ENCODE measurements at regions not wholly inside any gene's neighbourhood (a gene's known extent, or its start where the extent isn't known, plus 50 kb on each side); places are given as distances from the start of the nearest gene placed in this dataset.

- H3K36me3 ChIP-seq (ENCODE audit: control insufficient read depth, insufficient read depth, low read length) = no peaks in the 10 kb centered on the region
- H3K79me2 ChIP-seq (ENCODE audit: control insufficient read depth, insufficient read depth, low read length) = no peaks in the 10 kb centered on the region
- H3K9me3 ChIP-seq (ENCODE audit: control insufficient read depth, insufficient read depth, low read depth, low read length) = no peaks in the 10 kb centered on the region
- DNase-seq (ENCODE audit: low read depth in 2 of 2) = no peak
- TF ChIP-seq CTCF (conservative IDR thresholded peaks at IDR 0.05 in 1 of 2, IDR thresholded peaks at IDR 0.05 in 1 of 2; ENCODE audit: low read depth in 1 of 2, low read length in 2 of 2) (no peak), EZH2 (IDR thresholded peaks at IDR 0.05; ENCODE audit: low read length, missing control alignments) (no peak)
- no peaks in the 10 kb centered on the region for H4K20me1 ChIP-seq (ENCODE audit: control insufficient read depth, extremely low read depth, insufficient read depth, low read length)
- H3K4me1 ChIP-seq (ENCODE audit: control insufficient read depth, extremely low read depth, insufficient read depth, low read length) = no peaks in the 10 kb centered on the region
- H3K9ac ChIP-seq (ENCODE audit: insufficient read depth, low read length) = no peak overlapping the region
- no peak overlapping the region for H3K27ac ChIP-seq (ENCODE audit: insufficient read depth, low read length)
- no peak overlapping the region for H3K4me3 ChIP-seq (replicated peaks in 1 of 4; ENCODE audit: control extremely low read depth in 1 of 4, insufficient read depth in 1 of 4, low read depth in 3 of 4, low read length in 4 of 4)
- no peaks in the 10 kb centered on the region for H3K27me3 ChIP-seq (ENCODE audit: control insufficient read depth, insufficient read depth, low read length)
- no peak overlapping the region for H2AFZ ChIP-seq (ENCODE audit: low read length)
- H3K4me2 ChIP-seq (ENCODE audit: extremely low read depth, insufficient read depth, low read length) = no peak overlapping the region
Measured at GRCh38 chr5:17794201-17794600, 159.9 kb downstream of the TAF11L14 start.

GRCh38 chr5:17794815-17795214 is 160.6 kb downstream of the TAF11L14 start:
- Histone ChIP-seq H4K20me1 (ENCODE audit: control insufficient read depth, extremely low read depth, insufficient read depth, low read length) (no peaks in the 10 kb centered on the region), H3K4me3 (replicated peaks in 1 of 4; ENCODE audit: control extremely low read depth in 1 of 4, insufficient read depth in 1 of 4, low read depth in 3 of 4, low read length in 4 of 4) (no peak overlapping the region), H3K9me3 (ENCODE audit: control insufficient read depth, insufficient read depth, low read depth, low read length) (no peaks in the 10 kb centered on the region), H3K27me3 (ENCODE audit: control insufficient read depth, insufficient read depth, low read length) (no peaks in the 10 kb centered on the region), H3K27ac (ENCODE audit: insufficient read depth, low read length) (no peak overlapping the region), H3K4me1 (ENCODE audit: control insufficient read depth, extremely low read depth, insufficient read depth, low read length) (no peaks in the 10 kb centered on the region), H2AFZ (ENCODE audit: low read length) (no peak overlapping the region), H3K9ac (ENCODE audit: insufficient read depth, low read length) (no peak overlapping the region), H3K36me3 (ENCODE audit: control insufficient read depth, insufficient read depth, low read length) (no peaks in the 10 kb centered on the region), H3K79me2 (ENCODE audit: control insufficient read depth, insufficient read depth, low read length) (no peaks in the 10 kb centered on the region), H3K4me2 (ENCODE audit: extremely low read depth, insufficient read depth, low read length) (no peak overlapping the region)
- TF ChIP-seq CTCF (conservative IDR thresholded peaks at IDR 0.05 in 1 of 2, IDR thresholded peaks at IDR 0.05 in 1 of 2; ENCODE audit: low read depth in 1 of 2, low read length in 2 of 2) (no peak), EZH2 (IDR thresholded peaks at IDR 0.05; ENCODE audit: low read length, missing control alignments) (no peak)
- no peak for DNase-seq (ENCODE audit: low read depth in 2 of 2)

GRCh38 chr5:17796142-17796541 is 161.9 kb downstream of the TAF11L14 start:
- no peaks in the 10 kb centered on the region for H4K20me1 ChIP-seq (ENCODE audit: control insufficient read depth, extremely low read depth, insufficient read depth, low read length)
- no peaks in the 10 kb centered on the region for H3K36me3 ChIP-seq (ENCODE audit: control insufficient read depth, insufficient read depth, low read length)
- H3K4me3 ChIP-seq (replicated peaks in 1 of 4; ENCODE audit: control extremely low read depth in 1 of 4, insufficient read depth in 1 of 4, low read depth in 3 of 4, low read length in 4 of 4) = no peak overlapping the region
- H3K79me2 ChIP-seq (ENCODE audit: control insufficient read depth, insufficient read depth, low read length) = no peaks in the 10 kb centered on the region
- H3K9ac ChIP-seq (ENCODE audit: insufficient read depth, low read length) = no peak overlapping the region
- H3K27ac ChIP-seq (ENCODE audit: insufficient read depth, low read length) = no peak overlapping the region
- TF ChIP-seq EZH2 (IDR thresholded peaks at IDR 0.05; ENCODE audit: low read length, missing control alignments) (no peak), CTCF (conservative IDR thresholded peaks at IDR 0.05 in 1 of 2, IDR thresholded peaks at IDR 0.05 in 1 of 2; ENCODE audit: low read depth in 1 of 2, low read length in 2 of 2) (no peak)
- DNase-seq (ENCODE audit: low read depth in 2 of 2) = no peak
- no peaks in the 10 kb centered on the region for H3K4me1 ChIP-seq (ENCODE audit: control insufficient read depth, extremely low read depth, insufficient read depth, low read length)
- H2AFZ ChIP-seq (ENCODE audit: low read length) = no peak overlapping the region
- H3K9me3 ChIP-seq (ENCODE audit: control insufficient read depth, insufficient read depth, low read depth, low read length) = no peaks in the 10 kb centered on the region
- no peak overlapping the region for H3K4me2 ChIP-seq (ENCODE audit: extremely low read depth, insufficient read depth, low read length)
- H3K27me3 ChIP-seq (ENCODE audit: control insufficient read depth, insufficient read depth, low read length) = no peaks in the 10 kb centered on the region
